ENCODE measurements at regions not wholly inside any gene's neighbourhood (a gene's known extent, or its start where the extent isn't known, plus 50 kb on each side); places are given as distances from the start of the nearest gene placed in this dataset.

DNA sequence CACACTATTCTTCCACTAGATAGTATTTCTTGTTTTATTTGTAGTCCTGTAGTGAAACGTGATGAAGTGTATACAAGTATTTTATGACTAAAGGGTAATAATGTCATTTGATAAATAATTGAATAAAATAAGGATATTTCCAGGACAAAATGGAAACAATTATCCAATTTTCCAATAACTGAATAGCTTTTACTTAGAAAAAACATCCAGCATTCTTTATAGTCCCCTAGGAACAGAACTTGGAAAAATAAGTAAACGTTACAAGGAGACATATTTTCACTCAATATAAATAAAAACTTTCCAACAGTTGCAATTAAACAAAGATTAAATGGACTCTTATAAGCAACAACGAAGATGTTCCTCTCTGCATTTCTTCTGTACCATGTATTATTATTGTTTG, 566.0 kb downstream of the TMA16 start:
- no peaks in the 10 kb centered on the region for H3K27me3 ChIP-seq (ENCODE audit: control insufficient read depth, insufficient read depth, low read length)
- no peaks in the 10 kb centered on the region for H3K9me3 ChIP-seq (ENCODE audit: control insufficient read depth in 2 of 3, insufficient read depth in 1 of 3, low read length in 3 of 3)
- H3K4me1 ChIP-seq (ENCODE audit: control insufficient read depth in 2 of 3, insufficient read depth in 2 of 3, low read depth in 1 of 3, low read length in 3 of 3), result no peaks in the 10 kb centered on the region
- FAIRE-seq, result no peak
- H3K4me3 ChIP-seq (ENCODE audit: low read length in 3 of 3), result no peak overlapping the region
- DNase-seq, result no peak
- H3K27ac ChIP-seq (ENCODE audit: low read depth in 2 of 2, low read length in 2 of 2), result no peak overlapping the region
- no peaks in the 10 kb centered on the region for H3K36me3 ChIP-seq (ENCODE audit: control insufficient read depth in 2 of 3, insufficient read depth in 3 of 3, low read length in 3 of 3)
- no peak overlapping the region for H3K9ac ChIP-seq (ENCODE audit: low read length in 3 of 3)
- TF ChIP-seq, protein P1, sequence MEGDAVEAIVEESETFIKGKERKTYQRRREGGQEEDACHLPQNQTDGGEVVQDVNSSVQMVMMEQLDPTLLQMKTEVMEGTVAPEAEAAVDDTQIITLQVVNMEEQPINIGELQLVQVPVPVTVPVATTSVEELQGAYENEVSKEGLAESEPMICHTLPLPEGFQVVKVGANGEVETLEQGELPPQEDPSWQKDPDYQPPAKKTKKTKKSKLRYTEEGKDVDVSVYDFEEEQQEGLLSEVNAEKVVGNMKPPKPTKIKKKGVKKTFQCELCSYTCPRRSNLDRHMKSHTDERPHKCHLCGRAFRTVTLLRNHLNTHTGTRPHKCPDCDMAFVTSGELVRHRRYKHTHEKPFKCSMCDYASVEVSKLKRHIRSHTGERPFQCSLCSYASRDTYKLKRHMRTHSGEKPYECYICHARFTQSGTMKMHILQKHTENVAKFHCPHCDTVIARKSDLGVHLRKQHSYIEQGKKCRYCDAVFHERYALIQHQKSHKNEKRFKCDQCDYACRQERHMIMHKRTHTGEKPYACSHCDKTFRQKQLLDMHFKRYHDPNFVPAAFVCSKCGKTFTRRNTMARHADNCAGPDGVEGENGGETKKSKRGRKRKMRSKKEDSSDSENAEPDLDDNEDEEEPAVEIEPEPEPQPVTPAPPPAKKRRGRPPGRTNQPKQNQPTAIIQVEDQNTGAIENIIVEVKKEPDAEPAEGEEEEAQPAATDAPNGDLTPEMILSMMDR (IDR thresholded peaks at IDR 0.05; ENCODE audit: borderline replicate concordance, extremely low read depth, insufficient read depth), result no peak
- intact Hi-C loops (cut with DNase I), result no loop called here

DNA sequence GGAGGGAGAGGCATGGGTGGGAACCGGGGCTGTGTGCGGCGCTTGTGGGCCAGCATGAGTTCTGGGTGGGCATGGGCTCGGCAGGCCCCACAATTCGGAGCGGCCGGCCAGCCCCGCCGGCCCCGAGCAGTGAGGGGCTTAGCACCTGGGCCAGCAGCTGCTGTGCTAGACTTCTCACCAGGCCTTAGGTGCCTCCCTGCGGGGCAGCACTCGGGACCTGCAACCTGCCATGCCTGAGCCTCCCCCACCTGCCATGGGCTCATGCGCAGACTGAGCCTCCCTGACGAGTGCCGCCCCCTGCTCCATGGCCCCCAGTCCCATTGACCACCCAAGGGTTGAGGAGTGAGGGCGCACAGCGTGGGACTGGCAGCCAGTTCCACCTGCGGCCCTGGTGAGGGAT, 573.9 kb downstream of the TMA16 start:
- no peak for DNase-seq
- FAIRE-seq, result no peak

DNA sequence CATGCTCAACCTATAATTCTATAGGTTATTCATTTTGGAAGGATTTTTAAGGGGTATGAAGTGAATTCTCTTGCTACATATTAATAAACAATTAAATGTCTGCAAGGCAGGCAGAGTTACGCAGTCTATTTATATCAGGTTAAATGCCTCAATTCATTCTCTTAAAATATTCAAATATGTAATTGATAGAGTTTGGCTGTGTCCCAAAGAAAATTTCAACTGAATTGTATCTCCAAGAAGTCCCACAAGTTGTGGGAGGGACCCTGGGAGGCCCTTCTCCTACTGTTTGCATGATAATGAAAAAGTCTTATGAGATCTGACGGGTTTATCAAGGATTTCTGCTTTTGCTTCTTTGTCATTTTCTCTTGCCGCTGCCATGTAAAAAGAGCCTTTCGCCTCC, 576.1 kb downstream of the TMA16 start:
- Histone ChIP-seq H3K36me3 (ENCODE audit: control insufficient read depth in 2 of 3, insufficient read depth in 3 of 3, low read length in 3 of 3) (no peaks in the 10 kb centered on the region), H3K4me3 (ENCODE audit: low read length in 3 of 3) (no peak overlapping the region)
- FAIRE-seq, result no peak

More for the DNA sequence above, 573.9 kb downstream of the TMA16 start:
- H3K27me3 ChIP-seq (ENCODE audit: control insufficient read depth, insufficient read depth, low read length), result no peaks in the 10 kb centered on the region
- no peak overlapping the region for H3K27ac ChIP-seq (ENCODE audit: low read depth in 2 of 2, low read length in 2 of 2)
- H3K9me3 ChIP-seq (ENCODE audit: control insufficient read depth in 2 of 3, insufficient read depth in 1 of 3, low read length in 3 of 3), result no peaks in the 10 kb centered on the region
- no peaks in the 10 kb centered on the region for H3K36me3 ChIP-seq (ENCODE audit: control insufficient read depth in 2 of 3, insufficient read depth in 3 of 3, low read length in 3 of 3)
- TF ChIP-seq, protein P1 (IDR thresholded peaks at IDR 0.05; ENCODE audit: borderline replicate concordance, extremely low read depth, insufficient read depth), result no peak
- H3K4me1 ChIP-seq (ENCODE audit: control insufficient read depth in 2 of 3, insufficient read depth in 2 of 3, low read depth in 1 of 3, low read length in 3 of 3), result no peaks in the 10 kb centered on the region
- no peak overlapping the region for H3K4me3 ChIP-seq (ENCODE audit: low read length in 3 of 3)
- H3K9ac ChIP-seq (ENCODE audit: low read length in 3 of 3), result no peak overlapping the region
- intact Hi-C loops (cut with DNase I), result no loop called here

DNA sequence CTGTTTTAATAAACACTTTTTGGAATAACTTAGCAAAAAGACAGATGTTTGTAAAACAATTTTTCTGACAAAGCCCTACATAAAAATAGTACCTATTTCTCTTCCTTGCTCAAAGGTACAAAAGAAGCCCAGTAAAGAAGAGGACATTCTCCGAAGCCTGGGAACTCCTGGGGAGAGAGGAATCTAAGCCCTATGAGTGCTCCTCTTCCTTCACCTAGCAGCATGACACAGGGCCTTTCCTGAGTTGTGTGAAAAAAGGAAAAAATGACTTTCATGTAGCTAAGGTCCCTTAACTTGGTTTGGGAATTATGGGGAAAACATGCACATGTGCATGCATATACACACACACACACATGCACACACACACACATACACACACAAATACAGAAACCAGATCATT, 586.9 kb downstream of the TMA16 start:
- Histone ChIP-seq H3K4me3 (ENCODE audit: low read length in 3 of 3) (no peak overlapping the region), H3K27me3 (ENCODE audit: control insufficient read depth, insufficient read depth, low read length) (no peaks in the 10 kb centered on the region), H3K9me3 (ENCODE audit: control insufficient read depth in 2 of 3, insufficient read depth in 1 of 3, low read length in 3 of 3) (no peaks in the 10 kb centered on the region), H3K36me3 (ENCODE audit: control insufficient read depth in 2 of 3, insufficient read depth in 3 of 3, low read length in 3 of 3) (no peaks in the 10 kb centered on the region), H3K27ac (ENCODE audit: low read depth in 2 of 2, low read length in 2 of 2) (no peak overlapping the region), H3K9ac (ENCODE audit: low read length in 3 of 3) (no peak overlapping the region), H3K4me1 (ENCODE audit: control insufficient read depth in 2 of 3, insufficient read depth in 2 of 3, low read depth in 1 of 3, low read length in 3 of 3) (no peaks in the 10 kb centered on the region)
- FAIRE-seq (no peak), DNase-seq (no peak)
- TF ChIP-seq, protein P1 (IDR thresholded peaks at IDR 0.05; ENCODE audit: borderline replicate concordance, extremely low read depth, insufficient read depth), result no peak
- intact Hi-C loops (cut with DNase I), result no loop called here

More for the DNA sequence above, 576.1 kb downstream of the TMA16 start:
- no peak for DNase-seq
- H3K4me1 ChIP-seq (ENCODE audit: control insufficient read depth in 2 of 3, insufficient read depth in 2 of 3, low read depth in 1 of 3, low read length in 3 of 3), result no peaks in the 10 kb centered on the region
- TF ChIP-seq, protein P1 (IDR thresholded peaks at IDR 0.05; ENCODE audit: borderline replicate concordance, extremely low read depth, insufficient read depth), result no peak
- H3K27ac ChIP-seq (ENCODE audit: low read depth in 2 of 2, low read length in 2 of 2), result no peak overlapping the region
- no peaks in the 10 kb centered on the region for H3K27me3 ChIP-seq (ENCODE audit: control insufficient read depth, insufficient read depth, low read length)
- no peaks in the 10 kb centered on the region for H3K9me3 ChIP-seq (ENCODE audit: control insufficient read depth in 2 of 3, insufficient read depth in 1 of 3, low read length in 3 of 3)
- no peak overlapping the region for H3K9ac ChIP-seq (ENCODE audit: low read length in 3 of 3)
- intact Hi-C loops (cut with DNase I), result no loop called here
